ENCODE measurements at regions not wholly inside any gene's neighbourhood (a gene's known extent, or its start where the extent isn't known, plus 50 kb on each side); places are given as distances from the start of the nearest gene placed in this dataset.

DNA sequence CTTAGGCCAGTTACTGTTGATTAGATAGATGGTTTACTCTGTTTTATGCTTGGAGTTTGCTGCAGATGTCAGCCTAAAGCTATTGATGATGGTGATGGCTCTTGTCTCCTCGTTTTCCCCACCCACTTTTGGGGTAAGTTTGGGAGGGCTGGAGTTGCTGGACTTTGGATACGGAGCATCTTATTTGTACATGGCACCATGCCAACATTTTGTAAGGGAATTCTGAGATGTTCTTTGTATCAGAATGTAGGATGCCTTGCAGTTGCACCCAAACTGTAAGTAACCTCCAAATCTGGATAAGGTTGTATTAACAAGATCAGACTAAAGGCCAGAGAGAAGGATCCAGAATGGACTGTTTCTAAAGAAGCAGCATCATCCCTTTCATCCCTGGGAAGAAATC, 551.9 kb upstream of the ZFHX3 start:
- WGBS, 2 donors, result 65 to 67% methylated on average over 2 of the region's 2 CpGs
- peak in 2 of 3 donors; percentile 20 to 57 for DNase-seq
- H3K36me3 ChIP-seq (ENCODE audit: control insufficient read depth in 4 of 4, insufficient read depth in 4 of 4, low read length in 4 of 4), result no peaks in the 10 kb centered on the region
- no peak overlapping the region for H3K4me3 ChIP-seq
- ATAC-seq (ENCODE audit: insufficient read depth, low FRiP score), result no peak
- H3K9ac ChIP-seq (ENCODE audit: insufficient read depth in 1 of 2, low read length in 2 of 2), result no peak overlapping the region
- peaks cover 0 to 2% (median 0%) of the 10 kb centered on the region in 4 donors for H3K9me3 ChIP-seq (ENCODE audit: control insufficient read depth in 4 of 4, insufficient read depth in 3 of 4, low read length in 3 of 4)
- H3K27me3 ChIP-seq (ENCODE audit: control insufficient read depth in 3 of 3, insufficient read depth in 3 of 3, low read length in 2 of 3), result no peaks in the 10 kb centered on the region
- H3K27ac ChIP-seq (ENCODE audit: low read depth in 1 of 2, low read length in 1 of 2), result no peak overlapping the region
- TF ChIP-seq, protein P1, sequence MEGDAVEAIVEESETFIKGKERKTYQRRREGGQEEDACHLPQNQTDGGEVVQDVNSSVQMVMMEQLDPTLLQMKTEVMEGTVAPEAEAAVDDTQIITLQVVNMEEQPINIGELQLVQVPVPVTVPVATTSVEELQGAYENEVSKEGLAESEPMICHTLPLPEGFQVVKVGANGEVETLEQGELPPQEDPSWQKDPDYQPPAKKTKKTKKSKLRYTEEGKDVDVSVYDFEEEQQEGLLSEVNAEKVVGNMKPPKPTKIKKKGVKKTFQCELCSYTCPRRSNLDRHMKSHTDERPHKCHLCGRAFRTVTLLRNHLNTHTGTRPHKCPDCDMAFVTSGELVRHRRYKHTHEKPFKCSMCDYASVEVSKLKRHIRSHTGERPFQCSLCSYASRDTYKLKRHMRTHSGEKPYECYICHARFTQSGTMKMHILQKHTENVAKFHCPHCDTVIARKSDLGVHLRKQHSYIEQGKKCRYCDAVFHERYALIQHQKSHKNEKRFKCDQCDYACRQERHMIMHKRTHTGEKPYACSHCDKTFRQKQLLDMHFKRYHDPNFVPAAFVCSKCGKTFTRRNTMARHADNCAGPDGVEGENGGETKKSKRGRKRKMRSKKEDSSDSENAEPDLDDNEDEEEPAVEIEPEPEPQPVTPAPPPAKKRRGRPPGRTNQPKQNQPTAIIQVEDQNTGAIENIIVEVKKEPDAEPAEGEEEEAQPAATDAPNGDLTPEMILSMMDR (IDR thresholded peaks at IDR 0.05; ENCODE audit: control extremely low read depth, extremely low read depth), result no peak
- H3K4me1 ChIP-seq (ENCODE audit: control insufficient read depth in 5 of 5, insufficient read depth in 5 of 5, low read length in 5 of 5), result peaks cover 0 to 13% (median 1%) of the 10 kb centered on the region in 5 donors

DNA sequence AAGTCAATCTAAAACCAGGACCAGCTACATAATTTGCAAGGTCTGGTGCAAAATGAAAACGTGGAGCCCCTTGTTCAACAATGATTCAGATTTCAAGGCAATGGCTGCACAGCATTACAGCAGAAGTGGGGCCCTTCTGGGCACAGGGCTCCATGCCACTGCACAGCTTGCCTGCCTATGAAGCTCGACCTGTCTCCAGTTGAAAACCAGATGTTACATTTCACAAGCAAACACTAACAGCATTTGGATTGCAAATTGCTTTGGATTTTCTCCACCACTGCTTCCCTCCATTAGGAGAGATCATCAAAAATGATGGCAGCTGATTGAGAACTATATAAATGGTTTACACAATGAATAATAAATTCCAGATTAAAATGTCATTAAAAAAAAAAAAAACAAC, 551.4 kb upstream of the ZFHX3 start:
- 31 to 42% methylated on average over 2 of the region's 2 CpGs for WGBS, 2 donors
- H3K9ac ChIP-seq (ENCODE audit: insufficient read depth in 1 of 2, low read length in 2 of 2), result no peak overlapping the region
- peaks cover 0 to 13% (median 1%) of the 10 kb centered on the region in 5 donors for H3K4me1 ChIP-seq (ENCODE audit: control insufficient read depth in 5 of 5, insufficient read depth in 5 of 5, low read length in 5 of 5)
- TF ChIP-seq, protein P1 (IDR thresholded peaks at IDR 0.05; ENCODE audit: control extremely low read depth, extremely low read depth), result no peak
- H3K27ac ChIP-seq (ENCODE audit: low read depth in 1 of 2, low read length in 1 of 2), result no peak overlapping the region
- H3K27me3 ChIP-seq (ENCODE audit: control insufficient read depth in 3 of 3, insufficient read depth in 3 of 3, low read length in 2 of 3), result no peaks in the 10 kb centered on the region
- H3K36me3 ChIP-seq (ENCODE audit: control insufficient read depth in 4 of 4, insufficient read depth in 4 of 4, low read length in 4 of 4), result no peaks in the 10 kb centered on the region
- H3K9me3 ChIP-seq (ENCODE audit: control insufficient read depth in 4 of 4, insufficient read depth in 3 of 4, low read length in 3 of 4), result peaks cover 0 to 2% (median 0%) of the 10 kb centered on the region in 4 donors
- ATAC-seq (ENCODE audit: insufficient read depth, low FRiP score) (no peak), DNase-seq (peak; percentile 52 to 92 (median 86))
- no peak overlapping the region for H3K4me3 ChIP-seq

DNA sequence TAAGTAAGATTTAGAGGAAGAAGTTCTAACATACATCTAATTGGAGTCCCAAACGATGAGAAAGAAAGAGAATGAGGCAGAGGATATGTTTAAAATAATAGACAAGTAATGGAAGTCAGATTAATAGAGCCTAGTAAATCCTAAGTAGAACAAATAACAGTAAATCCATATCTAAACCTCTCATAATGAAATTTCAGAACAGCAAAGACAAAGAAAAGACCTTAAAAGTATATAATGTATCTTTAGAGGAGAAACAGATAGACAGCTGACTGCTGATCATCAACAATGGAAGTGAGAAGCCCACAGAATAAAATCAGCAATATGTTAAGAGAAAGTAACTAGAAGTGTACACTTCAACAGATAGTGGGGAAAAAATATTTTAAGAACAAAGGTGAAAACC, 536.2 kb upstream of the ZFHX3 start:
- WGBS, 2 donors, result 83 to 91% methylated on average over 1 of the region's 1 CpG
- Histone ChIP-seq H3K9me3 (ENCODE audit: control insufficient read depth in 4 of 4, insufficient read depth in 3 of 4, low read length in 3 of 4) (no peaks in the 10 kb centered on the region), H3K27ac (ENCODE audit: low read depth in 1 of 2, low read length in 1 of 2) (no peak overlapping the region), H3K27me3 (ENCODE audit: control insufficient read depth in 3 of 3, insufficient read depth in 3 of 3, low read length in 2 of 3) (no peaks in the 10 kb centered on the region), H3K4me1 (ENCODE audit: control insufficient read depth in 5 of 5, insufficient read depth in 5 of 5, low read length in 5 of 5) (no peaks in the 10 kb centered on the region), H3K36me3 (ENCODE audit: control insufficient read depth in 4 of 4, insufficient read depth in 4 of 4, low read length in 4 of 4) (no peaks in the 10 kb centered on the region), H3K9ac (ENCODE audit: insufficient read depth in 1 of 2, low read length in 2 of 2) (no peak overlapping the region), H3K4me3 (no peak overlapping the region)
- ATAC-seq (ENCODE audit: insufficient read depth, low FRiP score), result no peak
- TF ChIP-seq, protein P1 (IDR thresholded peaks at IDR 0.05; ENCODE audit: control extremely low read depth, extremely low read depth), result no peak
- DNase-seq, result no peak

Measured in lung (tissue), 11 donors.